GM06990 (cell line): ENCODE measurements at regions not wholly inside any gene's neighbourhood (a gene's known extent, or its start where the extent isn't known, plus 50 kb on each side); places are given as distances from the start of the nearest gene placed in this dataset.

Experiments used
- DNase-seq: peaks from one replicate; pipeline ENCODE4 v3.0.0-alpha.2; 2011; ENCODE audit not compliant: insufficient read length; ENCODE audit errors: extremely low read depth
- H3K27me3 ChIP-seq: replicated peaks from 2 replicates; pipeline ENCODE4 v1.6.0; 2011; ENCODE audit warnings: low read length; ENCODE audit not compliant: control insufficient read depth, insufficient read depth
- H3K36me3 ChIP-seq: 2 replicates; pipeline ENCODE4 v1.5.1; 2011; ENCODE audit warnings: low read length; ENCODE audit not compliant: control insufficient read depth, insufficient read depth
- H3K4me3 ChIP-seq: replicated peaks from 2 replicates; pipeline ENCODE4 v1.5.1; 2011; ENCODE audit warnings: low read depth, mild to moderate bottlenecking, control low read depth, low read length
- TF ChIP-seq, protein P1 (sequence below): IDR thresholded peaks from 2 replicates; pipeline ENCODE4 v1.5.1; 2011; ENCODE audit warnings: low read length, control low read depth, mild to moderate bottlenecking, inconsistent platforms; ENCODE audit not compliant: insufficient read depth, poor library complexity, severe bottlenecking

DNA sequence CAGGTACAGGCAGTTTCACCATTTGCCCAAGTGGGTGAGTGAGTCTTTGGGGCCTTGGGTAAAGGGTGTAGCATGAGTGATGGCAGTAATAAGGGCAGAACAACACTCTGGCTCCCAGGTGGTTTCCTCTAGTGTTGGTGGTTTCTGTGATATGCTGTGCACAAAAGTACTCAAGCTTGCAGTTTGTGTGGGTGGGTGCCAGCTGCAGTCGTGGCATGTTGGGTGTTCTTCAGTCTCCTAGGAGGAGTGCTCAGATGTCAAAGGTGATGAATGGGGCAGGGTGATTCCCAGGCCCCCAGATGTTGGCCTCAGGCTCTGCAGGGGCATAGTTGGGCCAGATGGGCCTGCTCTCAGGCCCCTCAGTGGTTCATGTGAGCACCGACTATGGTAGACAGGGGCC, 166.1 kb upstream of the KLF8 start:
- TF ChIP-seq, protein P1, sequence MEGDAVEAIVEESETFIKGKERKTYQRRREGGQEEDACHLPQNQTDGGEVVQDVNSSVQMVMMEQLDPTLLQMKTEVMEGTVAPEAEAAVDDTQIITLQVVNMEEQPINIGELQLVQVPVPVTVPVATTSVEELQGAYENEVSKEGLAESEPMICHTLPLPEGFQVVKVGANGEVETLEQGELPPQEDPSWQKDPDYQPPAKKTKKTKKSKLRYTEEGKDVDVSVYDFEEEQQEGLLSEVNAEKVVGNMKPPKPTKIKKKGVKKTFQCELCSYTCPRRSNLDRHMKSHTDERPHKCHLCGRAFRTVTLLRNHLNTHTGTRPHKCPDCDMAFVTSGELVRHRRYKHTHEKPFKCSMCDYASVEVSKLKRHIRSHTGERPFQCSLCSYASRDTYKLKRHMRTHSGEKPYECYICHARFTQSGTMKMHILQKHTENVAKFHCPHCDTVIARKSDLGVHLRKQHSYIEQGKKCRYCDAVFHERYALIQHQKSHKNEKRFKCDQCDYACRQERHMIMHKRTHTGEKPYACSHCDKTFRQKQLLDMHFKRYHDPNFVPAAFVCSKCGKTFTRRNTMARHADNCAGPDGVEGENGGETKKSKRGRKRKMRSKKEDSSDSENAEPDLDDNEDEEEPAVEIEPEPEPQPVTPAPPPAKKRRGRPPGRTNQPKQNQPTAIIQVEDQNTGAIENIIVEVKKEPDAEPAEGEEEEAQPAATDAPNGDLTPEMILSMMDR, result no peak
- Histone ChIP-seq H3K27me3 (no peaks in the 10 kb centered on the region), H3K4me3 (no peak overlapping the region), H3K36me3 (no peaks in the 10 kb centered on the region)
- peak; percentile 26 for DNase-seq

DNA sequence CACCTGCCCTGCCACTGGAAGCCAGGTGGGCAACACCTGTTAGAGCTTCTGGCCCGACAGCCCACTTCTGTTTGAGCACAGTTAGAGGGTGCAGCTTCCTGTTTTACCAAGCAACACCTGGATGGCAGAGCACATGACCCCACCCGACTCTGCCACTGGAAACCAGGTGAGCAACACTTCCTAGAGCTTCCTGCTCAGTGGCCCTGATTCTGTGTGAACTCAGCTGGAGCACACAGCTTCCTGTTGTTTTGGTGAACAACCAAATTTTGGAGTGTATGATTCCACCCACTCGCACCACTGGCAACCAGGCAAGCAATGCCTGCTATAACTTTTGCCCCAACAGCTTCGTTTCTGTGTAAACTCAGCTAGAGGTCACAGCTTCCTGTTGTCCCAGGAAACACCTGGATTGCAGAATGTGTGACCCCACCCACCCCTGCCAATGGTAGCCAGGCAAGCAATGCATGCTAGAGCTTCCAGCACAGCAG, 163.8 kb upstream of the KLF8 start:
- TF ChIP-seq, protein P1, result no peak
- Histone ChIP-seq H3K27me3 (no peaks in the 10 kb centered on the region), H3K4me3 (no peak overlapping the region), H3K36me3 (no peaks in the 10 kb centered on the region)
- DNase-seq, result peak; percentile 26

DNA sequence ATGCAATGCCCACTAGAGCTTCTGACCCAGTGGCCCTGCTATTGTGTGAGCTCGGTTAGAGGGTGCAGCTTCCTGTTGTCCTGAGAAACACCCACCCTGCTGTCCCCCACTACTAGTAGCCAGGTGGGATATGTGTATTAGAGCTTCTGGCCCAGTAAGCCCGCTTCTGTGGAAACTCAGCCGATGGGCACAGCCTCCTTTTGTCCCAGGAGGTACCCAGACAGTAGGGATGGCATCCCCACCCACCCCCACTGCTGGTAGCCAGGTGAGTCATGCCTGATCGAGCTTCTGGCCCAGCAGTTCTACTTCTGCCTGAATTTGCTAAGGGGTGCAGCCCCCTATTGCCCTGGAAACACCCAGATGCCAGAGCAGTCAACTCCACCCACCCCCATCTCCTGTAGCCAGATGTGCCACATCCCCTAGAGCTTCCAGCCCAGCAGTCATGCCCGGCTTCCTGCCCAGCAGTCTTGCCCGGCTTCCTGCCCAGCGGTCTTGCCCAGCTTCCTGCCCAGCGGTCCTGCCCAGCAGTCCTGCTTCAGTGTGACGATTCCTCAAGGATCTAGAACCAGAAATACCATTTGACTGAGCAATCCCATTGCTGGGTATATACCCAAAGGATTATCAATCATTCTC, 162.7 kb upstream of the KLF8 start:
- Histone ChIP-seq H3K36me3 (no peaks in the 10 kb centered on the region), H3K27me3 (no peaks in the 10 kb centered on the region), H3K4me3 (no peak overlapping the region)
- TF ChIP-seq, protein P1, result no peak
- no peak for DNase-seq

DNA sequence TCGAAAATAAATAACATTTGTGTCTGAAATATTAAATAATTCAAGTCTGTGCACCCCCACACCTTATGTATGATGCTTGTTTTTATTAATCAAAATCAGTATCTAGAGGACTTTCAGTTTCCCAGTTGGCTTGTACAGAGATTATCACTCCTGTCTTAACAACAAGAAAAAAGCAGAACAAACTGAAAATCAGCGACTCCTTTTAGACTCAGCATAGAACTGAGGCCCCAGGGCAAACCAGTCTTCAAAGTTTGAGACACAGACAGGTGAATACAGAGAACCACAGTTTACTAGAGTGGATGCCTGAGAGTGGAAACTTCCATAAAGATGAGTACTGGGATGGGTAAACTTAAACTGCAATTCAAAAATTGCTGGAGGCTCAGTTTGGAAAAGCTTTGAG, 142.8 kb upstream of the KLF8 start:
- TF ChIP-seq, protein P1, result no peak
- no peaks in the 10 kb centered on the region for H3K27me3 ChIP-seq
- H3K4me3 ChIP-seq, result no peak overlapping the region
- no peaks in the 10 kb centered on the region for H3K36me3 ChIP-seq
- DNase-seq, result no peak

DNA sequence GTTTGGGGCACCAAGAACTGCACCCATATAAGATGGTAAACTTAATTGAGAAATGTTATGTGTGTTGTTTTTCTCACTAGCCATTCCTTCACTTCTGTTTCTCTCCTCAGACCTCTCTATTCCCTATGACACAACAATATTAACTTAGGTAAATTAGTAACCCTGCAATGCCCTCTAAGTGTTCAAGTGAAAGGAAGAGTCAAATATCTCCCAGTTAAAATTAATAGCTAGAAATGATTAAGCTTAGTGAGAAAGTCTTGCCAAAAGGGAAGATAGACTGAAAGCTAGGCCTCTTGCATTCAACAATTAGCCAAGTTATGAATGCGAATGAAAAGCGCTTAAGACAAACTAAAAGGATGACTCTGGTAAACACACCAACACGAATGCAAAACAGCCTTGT, 132.9 kb upstream of the KLF8 start:
- no peak for DNase-seq
- no peaks in the 10 kb centered on the region for H3K27me3 ChIP-seq
- no peaks in the 10 kb centered on the region for H3K36me3 ChIP-seq
- H3K4me3 ChIP-seq, result no peak overlapping the region
- TF ChIP-seq, protein P1, result no peak

DNA sequence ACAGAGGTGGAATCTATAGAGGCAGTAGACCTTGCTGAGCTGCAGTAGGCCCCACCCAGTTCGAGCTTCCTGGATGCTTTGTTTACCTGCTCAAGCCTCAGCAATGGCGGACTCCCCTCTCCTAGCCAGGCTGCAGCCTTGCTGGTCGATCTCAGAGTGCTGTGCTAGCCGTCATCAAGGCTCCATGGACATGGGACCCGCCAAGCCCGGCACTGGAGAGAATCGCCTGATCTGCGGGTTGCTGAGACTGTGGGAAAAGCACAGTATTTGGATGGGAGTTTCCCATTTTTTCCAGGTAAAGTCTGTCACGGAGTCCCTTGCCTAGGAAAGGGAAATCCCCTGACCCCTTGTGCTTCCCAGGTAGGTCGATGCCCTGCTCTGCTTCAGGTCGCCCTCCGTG, 124.8 kb upstream of the KLF8 start:
- Histone ChIP-seq H3K36me3 (no peaks in the 10 kb centered on the region), H3K27me3 (no peaks in the 10 kb centered on the region), H3K4me3 (no peak overlapping the region)
- no peak for DNase-seq
- TF ChIP-seq, protein P1, result no peak
